ENCODE measurements at regions not wholly inside any gene's neighbourhood (a gene's known extent, or its start where the extent isn't known, plus 50 kb on each side); places are given as distances from the start of the nearest gene placed in this dataset.

DNA sequence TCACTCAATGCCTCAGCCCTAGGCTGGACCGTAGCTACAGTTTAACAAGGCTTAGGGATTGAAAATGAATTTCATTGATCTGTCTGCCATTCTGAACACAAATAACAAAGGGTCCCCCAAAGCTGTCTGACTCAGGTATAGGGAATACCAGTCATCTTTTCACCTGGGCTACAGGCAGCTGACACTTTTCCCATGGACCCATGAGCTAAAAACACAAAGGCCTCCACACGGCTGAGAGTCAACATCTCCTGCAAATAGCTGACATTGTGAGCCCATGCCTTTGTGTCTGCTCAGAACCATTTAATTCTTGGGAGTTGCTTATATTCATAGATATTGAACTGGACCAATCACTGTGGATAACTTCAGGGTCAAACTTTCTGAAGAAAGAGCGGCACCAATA lies 121.1 kb upstream of the SLIT3 start:
- TF ChIP-seq, protein P1, sequence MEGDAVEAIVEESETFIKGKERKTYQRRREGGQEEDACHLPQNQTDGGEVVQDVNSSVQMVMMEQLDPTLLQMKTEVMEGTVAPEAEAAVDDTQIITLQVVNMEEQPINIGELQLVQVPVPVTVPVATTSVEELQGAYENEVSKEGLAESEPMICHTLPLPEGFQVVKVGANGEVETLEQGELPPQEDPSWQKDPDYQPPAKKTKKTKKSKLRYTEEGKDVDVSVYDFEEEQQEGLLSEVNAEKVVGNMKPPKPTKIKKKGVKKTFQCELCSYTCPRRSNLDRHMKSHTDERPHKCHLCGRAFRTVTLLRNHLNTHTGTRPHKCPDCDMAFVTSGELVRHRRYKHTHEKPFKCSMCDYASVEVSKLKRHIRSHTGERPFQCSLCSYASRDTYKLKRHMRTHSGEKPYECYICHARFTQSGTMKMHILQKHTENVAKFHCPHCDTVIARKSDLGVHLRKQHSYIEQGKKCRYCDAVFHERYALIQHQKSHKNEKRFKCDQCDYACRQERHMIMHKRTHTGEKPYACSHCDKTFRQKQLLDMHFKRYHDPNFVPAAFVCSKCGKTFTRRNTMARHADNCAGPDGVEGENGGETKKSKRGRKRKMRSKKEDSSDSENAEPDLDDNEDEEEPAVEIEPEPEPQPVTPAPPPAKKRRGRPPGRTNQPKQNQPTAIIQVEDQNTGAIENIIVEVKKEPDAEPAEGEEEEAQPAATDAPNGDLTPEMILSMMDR (IDR thresholded peaks at IDR 0.05; ENCODE audit: poor library complexity) = no peak
- TF ChIP-seq EZH2 (IDR thresholded peaks at IDR 0.05; ENCODE audit: borderline replicate concordance) = no peak
